ENCODE measurements at regions not wholly inside any gene's neighbourhood (a gene's known extent, or its start where the extent isn't known, plus 50 kb on each side); places are given as distances from the start of the nearest gene placed in this dataset.

DNA sequence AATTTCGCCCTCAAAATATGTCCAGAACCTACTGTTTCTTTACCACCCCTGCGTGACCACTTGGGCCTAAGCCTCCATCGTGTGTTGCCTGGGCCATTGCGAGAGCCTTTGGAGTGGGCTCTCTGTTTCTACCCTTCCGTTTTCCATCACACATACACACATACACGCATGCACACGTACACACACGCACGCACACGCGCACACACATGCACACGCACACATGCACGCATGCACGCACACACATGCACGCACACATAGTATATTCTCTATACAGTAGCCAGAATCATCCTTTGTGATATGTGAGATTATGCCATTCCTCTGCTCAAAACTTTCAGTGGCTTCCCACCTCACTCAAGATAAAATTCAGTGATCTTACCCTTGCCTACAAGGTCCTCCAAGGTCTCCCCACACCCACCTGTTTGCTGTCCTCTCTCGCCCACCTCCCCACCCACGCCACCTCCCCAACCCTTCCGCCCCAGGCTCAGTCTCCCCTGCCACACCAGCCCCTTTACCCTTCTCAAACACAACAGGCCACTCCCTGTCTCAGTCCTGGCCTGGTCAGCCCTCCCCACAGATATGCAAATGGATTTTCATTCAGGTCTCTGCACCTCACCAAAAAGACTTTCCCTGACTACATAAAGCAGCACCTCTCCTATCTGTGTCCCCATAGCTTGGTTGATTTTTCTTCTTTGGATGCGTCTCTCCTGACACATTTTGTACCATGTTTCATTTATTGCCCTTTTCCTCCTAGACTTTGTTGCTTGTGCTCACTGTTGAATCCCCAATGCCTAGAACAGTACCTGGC lies 559.6 kb downstream of the CD83 start:
- TF ChIP-seq, protein P1, sequence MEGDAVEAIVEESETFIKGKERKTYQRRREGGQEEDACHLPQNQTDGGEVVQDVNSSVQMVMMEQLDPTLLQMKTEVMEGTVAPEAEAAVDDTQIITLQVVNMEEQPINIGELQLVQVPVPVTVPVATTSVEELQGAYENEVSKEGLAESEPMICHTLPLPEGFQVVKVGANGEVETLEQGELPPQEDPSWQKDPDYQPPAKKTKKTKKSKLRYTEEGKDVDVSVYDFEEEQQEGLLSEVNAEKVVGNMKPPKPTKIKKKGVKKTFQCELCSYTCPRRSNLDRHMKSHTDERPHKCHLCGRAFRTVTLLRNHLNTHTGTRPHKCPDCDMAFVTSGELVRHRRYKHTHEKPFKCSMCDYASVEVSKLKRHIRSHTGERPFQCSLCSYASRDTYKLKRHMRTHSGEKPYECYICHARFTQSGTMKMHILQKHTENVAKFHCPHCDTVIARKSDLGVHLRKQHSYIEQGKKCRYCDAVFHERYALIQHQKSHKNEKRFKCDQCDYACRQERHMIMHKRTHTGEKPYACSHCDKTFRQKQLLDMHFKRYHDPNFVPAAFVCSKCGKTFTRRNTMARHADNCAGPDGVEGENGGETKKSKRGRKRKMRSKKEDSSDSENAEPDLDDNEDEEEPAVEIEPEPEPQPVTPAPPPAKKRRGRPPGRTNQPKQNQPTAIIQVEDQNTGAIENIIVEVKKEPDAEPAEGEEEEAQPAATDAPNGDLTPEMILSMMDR (IDR thresholded peaks at IDR 0.05), result no peak
- no peak for TF ChIP-seq POLR2A (IDR thresholded peaks at IDR 0.05)
- no peak for TF ChIP-seq POLR2AphosphoS5 (IDR thresholded peaks at IDR 0.05)
- TF ChIP-seq EP300 (IDR thresholded peaks at IDR 0.05), result no peak

Data from upper lobe of left lung (tissue), 4 donors.